Fibroblast of lung (primary cell): ENCODE measurements at regions not wholly inside any gene's neighbourhood (a gene's known extent, or its start where the extent isn't known, plus 50 kb on each side); places are given as distances from the start of the nearest gene placed in this dataset.

Experiments used
- DNase-seq, 2 donors: peaks; one replicate each; pipeline versions ENCODE4 v3.0.0 to v3.0.0-alpha.2; 2010; ENCODE audit warnings: low read depth in 2 of 2
- H2AFZ ChIP-seq: 2 replicates; pipeline ENCODE4 v1.5.1; 2012; ENCODE audit warnings: low read length, control low read depth, inconsistent platforms
- H3K27ac ChIP-seq: 2 replicates; pipeline ENCODE4 v1.5.1; 2011; ENCODE audit warnings: low read length, control low read depth; ENCODE audit not compliant: insufficient read depth
- H3K27me3 ChIP-seq: 2 replicates; pipeline ENCODE4 v1.5.1; 2011; ENCODE audit warnings: mild to moderate bottlenecking, low read length; ENCODE audit not compliant: control insufficient read depth, insufficient read depth
- H3K36me3 ChIP-seq: 2 replicates; pipeline ENCODE4 v1.5.1; 2011; ENCODE audit warnings: low read length; ENCODE audit not compliant: control insufficient read depth, insufficient read depth
- H3K4me1 ChIP-seq: 2 replicates; pipeline ENCODE4 v1.5.1; 2011; ENCODE audit warnings: low read length; ENCODE audit not compliant: control insufficient read depth, insufficient read depth; ENCODE audit errors: extremely low read depth
- H3K4me2 ChIP-seq: 2 replicates; pipeline ENCODE4 v1.5.1; 2011; ENCODE audit warnings: low read length, control low read depth; ENCODE audit not compliant: insufficient read depth; ENCODE audit errors: extremely low read depth
- H3K4me3 ChIP-seq, 4 experiments: fragments of 200-600 bp in 1 of 4; sonication (generic) in 1 of 4; replicated peaks in 1 of 4; 2 replicates each; pipeline ENCODE4 v1.5.1; 2011 to 2016; ENCODE audit warnings: low read length in 4 of 4, low read depth in 3 of 4, mild to moderate bottlenecking in 3 of 4, control low read depth in 2 of 4, inconsistent platforms in 1 of 4, mixed read lengths in 1 of 4; ENCODE audit not compliant: insufficient read depth in 1 of 4; ENCODE audit errors: control extremely low read depth in 1 of 4
- H3K79me2 ChIP-seq: 2 replicates; pipeline ENCODE4 v1.5.1; 2012; ENCODE audit warnings: mild to moderate bottlenecking, low read length, inconsistent platforms; ENCODE audit not compliant: control insufficient read depth, insufficient read depth
- H3K9ac ChIP-seq: 2 replicates; pipeline ENCODE4 v1.5.1; 2011; ENCODE audit warnings: mild to moderate bottlenecking, low read length, control low read depth; ENCODE audit not compliant: insufficient read depth
- H3K9me3 ChIP-seq: 2 replicates; pipeline ENCODE4 v1.5.1; 2012; ENCODE audit warnings: low read depth, low read length; ENCODE audit not compliant: control insufficient read depth, insufficient read depth
- H4K20me1 ChIP-seq: 2 replicates; pipeline ENCODE4 v1.5.1; 2011; ENCODE audit warnings: low read length; ENCODE audit not compliant: control insufficient read depth, insufficient read depth; ENCODE audit errors: extremely low read depth
- CTCF ChIP-seq, 2 donors: IDR thresholded peaks in 1 of 2; conservative IDR thresholded peaks in 1 of 2; 1 replicate in 1 of 2; 2 replicates in 1 of 2; pipeline ENCODE4 v1.5.1; 2011 to 2012; ENCODE audit warnings: low read length in 2 of 2, control low read depth in 1 of 2, inconsistent platforms in 1 of 2, low read depth in 1 of 2, mild to moderate bottlenecking in 1 of 2
- EZH2 ChIP-seq: IDR thresholded peaks from 2 replicates; pipeline ENCODE4 v1.5.1; 2012; ENCODE audit warnings: low read length, control low read depth, mild to moderate bottlenecking; ENCODE audit errors: missing control alignments

DNA sequence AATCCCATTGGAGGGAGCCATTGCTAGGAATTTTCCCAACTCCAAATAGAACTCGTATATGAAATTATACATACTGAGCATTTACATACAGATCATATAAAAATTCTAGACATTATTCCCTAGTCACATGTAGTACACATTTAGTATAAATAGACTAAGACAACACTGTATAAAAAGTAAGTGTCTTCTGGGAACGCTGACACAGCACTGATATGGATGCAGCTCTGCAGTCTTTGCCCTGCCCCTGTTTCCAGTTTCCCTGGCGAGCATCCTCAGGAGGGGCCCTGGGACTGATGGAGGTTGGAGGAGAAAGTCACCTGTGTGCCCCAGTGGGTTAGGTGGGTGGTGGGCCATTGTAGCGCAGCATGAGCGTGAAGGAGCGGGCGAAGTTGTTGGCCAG, 97.8 kb upstream of the CLMN start:
- no peak overlapping the region for H2AFZ ChIP-seq
- H3K9ac ChIP-seq, result no peak overlapping the region
- no peak for DNase-seq
- no peaks in the 10 kb centered on the region for H3K4me1 ChIP-seq
- H3K79me2 ChIP-seq, result no peaks in the 10 kb centered on the region
- H3K36me3 ChIP-seq, result peaks cover 11% of the 10 kb centered on the region
- H3K9me3 ChIP-seq, result no peaks in the 10 kb centered on the region
- H4K20me1 ChIP-seq, result no peaks in the 10 kb centered on the region
- TF ChIP-seq CTCF (conservative IDR thresholded peaks at IDR 0.05 in 1 of 2, IDR thresholded peaks at IDR 0.05 in 1 of 2; ENCODE audit: low read depth in 1 of 2, low read length in 2 of 2) (no peak), EZH2 (no peak)
- no peaks in the 10 kb centered on the region for H3K27me3 ChIP-seq
- H3K27ac ChIP-seq, result no peak overlapping the region
- no peak overlapping the region for H3K4me2 ChIP-seq
- H3K4me3 ChIP-seq, result no peak overlapping the region

DNA sequence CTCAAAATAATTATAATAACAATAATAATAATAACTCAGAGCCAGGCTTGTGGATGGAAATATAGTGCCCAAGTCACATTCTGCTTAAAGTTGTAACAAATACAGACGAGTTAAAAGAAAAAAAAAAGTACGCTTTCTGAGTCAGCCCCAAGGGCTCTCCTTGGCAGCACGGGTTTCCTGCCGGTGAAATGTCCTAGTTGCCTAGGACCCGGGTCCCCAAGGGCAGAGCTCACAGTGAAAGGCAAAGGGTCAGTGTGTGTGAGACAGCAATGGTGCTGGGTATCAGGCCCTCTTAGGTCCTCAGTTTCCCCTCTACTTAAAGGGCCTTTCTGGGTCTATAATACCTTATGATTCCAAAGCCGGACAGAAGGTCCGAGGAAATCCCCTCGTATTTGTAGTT, 96.3 kb upstream of the CLMN start:
- no peak overlapping the region for H2AFZ ChIP-seq
- H3K27ac ChIP-seq, result no peak overlapping the region
- H3K36me3 ChIP-seq, result peaks cover 7% of the 10 kb centered on the region
- H3K9me3 ChIP-seq, result no peaks in the 10 kb centered on the region
- no peaks in the 10 kb centered on the region for H3K4me1 ChIP-seq
- H4K20me1 ChIP-seq, result no peaks in the 10 kb centered on the region
- no peak for DNase-seq
- H3K9ac ChIP-seq, result no peak overlapping the region
- no peak overlapping the region for H3K4me3 ChIP-seq
- H3K27me3 ChIP-seq, result no peaks in the 10 kb centered on the region
- TF ChIP-seq CTCF (conservative IDR thresholded peaks at IDR 0.05 in 1 of 2, IDR thresholded peaks at IDR 0.05 in 1 of 2; ENCODE audit: low read depth in 1 of 2, low read length in 2 of 2) (no peak), EZH2 (no peak)
- H3K4me2 ChIP-seq, result no peak overlapping the region
- no peaks in the 10 kb centered on the region for H3K79me2 ChIP-seq

- Histone ChIP-seq H3K27ac (no peak overlapping the region), H3K4me1 (no peaks in the 10 kb centered on the region), H3K27me3 (no peaks in the 10 kb centered on the region), H3K9me3 (no peaks in the 10 kb centered on the region), H3K79me2 (no peaks in the 10 kb centered on the region), H2AFZ (no peak overlapping the region), H4K20me1 (no peaks in the 10 kb centered on the region), H3K36me3 (peaks cover 5% of the 10 kb centered on the region), H3K4me2 (no peak overlapping the region), H3K9ac (no peak overlapping the region), H3K4me3 (no peak overlapping the region)
- no peak for TF ChIP-seq EZH2
- no peak for TF ChIP-seq CTCF (conservative IDR thresholded peaks at IDR 0.05 in 1 of 2, IDR thresholded peaks at IDR 0.05 in 1 of 2; ENCODE audit: low read depth in 1 of 2, low read length in 2 of 2)
- DNase-seq, result no peak
These were observed 93.8 kb upstream of the CLMN start for GRCh38 chr14:95413289-95414215.
